DND-41 (cell line): ENCODE measurements at regions not wholly inside any gene's neighbourhood (a gene's known extent, or its start where the extent isn't known, plus 50 kb on each side); places are given as distances from the start of the nearest gene placed in this dataset.

Source experiments
- EZH2 ChIP-seq: IDR thresholded peaks from 3 replicates; pipeline ENCODE4 v1.6.1; 2012; ENCODE audit warnings: borderline replicate concordance, low read depth, mild to moderate bottlenecking, moderate library complexity, low read length, inconsistent platforms; ENCODE audit not compliant: severe bottlenecking
- TF ChIP-seq, protein P1 (sequence below): IDR thresholded peaks from 2 replicates; pipeline ENCODE4 v1.5.1; 2012; ENCODE audit warnings: borderline replicate concordance, low read length, moderate library complexity, mild to moderate bottlenecking; ENCODE audit not compliant: poor library complexity, severe bottlenecking; ENCODE audit errors: extremely low read depth

DNA sequence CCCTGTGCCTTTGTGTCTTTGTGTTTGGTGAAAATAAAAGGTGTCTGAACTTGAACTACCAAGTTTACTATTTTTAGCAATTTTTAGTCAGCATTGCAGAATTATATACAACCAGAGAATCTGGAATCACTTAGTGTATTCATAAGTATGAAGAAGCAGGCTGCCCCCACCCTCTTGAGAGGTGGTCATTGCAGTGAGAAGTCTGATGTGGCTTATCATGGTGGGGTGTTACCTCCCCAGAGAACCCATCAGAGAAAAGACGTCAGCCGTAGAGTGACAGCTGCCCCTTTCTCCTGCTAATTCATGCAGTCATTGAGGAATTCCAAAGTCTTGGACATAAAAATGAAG, 66.0 kb downstream of the BOLA3 start:
- TF ChIP-seq, protein P1, sequence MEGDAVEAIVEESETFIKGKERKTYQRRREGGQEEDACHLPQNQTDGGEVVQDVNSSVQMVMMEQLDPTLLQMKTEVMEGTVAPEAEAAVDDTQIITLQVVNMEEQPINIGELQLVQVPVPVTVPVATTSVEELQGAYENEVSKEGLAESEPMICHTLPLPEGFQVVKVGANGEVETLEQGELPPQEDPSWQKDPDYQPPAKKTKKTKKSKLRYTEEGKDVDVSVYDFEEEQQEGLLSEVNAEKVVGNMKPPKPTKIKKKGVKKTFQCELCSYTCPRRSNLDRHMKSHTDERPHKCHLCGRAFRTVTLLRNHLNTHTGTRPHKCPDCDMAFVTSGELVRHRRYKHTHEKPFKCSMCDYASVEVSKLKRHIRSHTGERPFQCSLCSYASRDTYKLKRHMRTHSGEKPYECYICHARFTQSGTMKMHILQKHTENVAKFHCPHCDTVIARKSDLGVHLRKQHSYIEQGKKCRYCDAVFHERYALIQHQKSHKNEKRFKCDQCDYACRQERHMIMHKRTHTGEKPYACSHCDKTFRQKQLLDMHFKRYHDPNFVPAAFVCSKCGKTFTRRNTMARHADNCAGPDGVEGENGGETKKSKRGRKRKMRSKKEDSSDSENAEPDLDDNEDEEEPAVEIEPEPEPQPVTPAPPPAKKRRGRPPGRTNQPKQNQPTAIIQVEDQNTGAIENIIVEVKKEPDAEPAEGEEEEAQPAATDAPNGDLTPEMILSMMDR: no peak
- no peak for TF ChIP-seq EZH2
